ENCODE measurements at regions not wholly inside any gene's neighbourhood (a gene's known extent, or its start where the extent isn't known, plus 50 kb on each side); places are given as distances from the start of the nearest gene placed in this dataset.

GRCh38 chr17:77282524-77283515 lies 142.1 kb downstream of the SEC14L1 start:
- TF ChIP-seq POLR2A (IDR thresholded peaks at IDR 0.05), result no peak
- no peak for TF ChIP-seq CTCF (IDR thresholded peaks at IDR 0.05)

Data from breast epithelium (tissue), 3 donors.